Chondrocyte (in vitro differentiated cells): ENCODE measurements at regions not wholly inside any gene's neighbourhood (a gene's known extent, or its start where the extent isn't known, plus 50 kb on each side); places are given as distances from the start of the nearest gene placed in this dataset.

Experiments used
- DNase-seq: peaks from one replicate; pipeline ENCODE4 v3.0.0; 2021; ENCODE audit warnings: mixed read lengths, low spot score
- H3K27ac Mint-ChIP-seq: one replicate; pipeline ENCODE4 v1.8.0; 2021; ENCODE audit warnings: mild to moderate bottlenecking, moderate library complexity, mixed read lengths; ENCODE audit not compliant: unreplicated experiment
- H3K27me3 Mint-ChIP-seq: 2 replicates; pipeline ENCODE4 v1.8.0; 2021; ENCODE audit warnings: low read depth, mixed read lengths
- H3K36me3 Mint-ChIP-seq: 2 replicates; pipeline ENCODE4 v1.8.0; 2021; ENCODE audit warnings: low read depth, mixed read lengths
- H3K4me1 Mint-ChIP-seq: 2 replicates; pipeline ENCODE4 v1.8.0; 2021; ENCODE audit warnings: low read depth, mild to moderate bottlenecking, mixed read lengths
- H3K4me3 Mint-ChIP-seq: one replicate; pipeline ENCODE4 v1.8.0; 2021; ENCODE audit warnings: mild to moderate bottlenecking, moderate library complexity, mixed read lengths; ENCODE audit not compliant: unreplicated experiment
- H3K9me3 Mint-ChIP-seq: 2 replicates; pipeline ENCODE4 v1.8.0; 2021; ENCODE audit warnings: low read depth, mixed read lengths
- TF ChIP-seq, protein P1 (sequence below): fragments of 200-600 bp; sonication (generic); IDR thresholded peaks from 2 replicates; pipeline ENCODE4 v1.5.0; 2021; ENCODE audit warnings: antibody characterized with exemption, mild to moderate bottlenecking, moderate library complexity

GRCh38 chr5:53206562-53206961 is 97.0 kb upstream of the MOCS2 start:
- no peaks in the 10 kb centered on the region for H3K27me3 Mint-ChIP-seq
- H3K4me3 Mint-ChIP-seq = no peak overlapping the region
- H3K9me3 Mint-ChIP-seq = no peaks in the 10 kb centered on the region
- no peak for DNase-seq
- no peak overlapping the region for H3K27ac Mint-ChIP-seq
- H3K36me3 Mint-ChIP-seq = no peaks in the 10 kb centered on the region
- no peaks in the 10 kb centered on the region for H3K4me1 Mint-ChIP-seq
- TF ChIP-seq, protein P1, sequence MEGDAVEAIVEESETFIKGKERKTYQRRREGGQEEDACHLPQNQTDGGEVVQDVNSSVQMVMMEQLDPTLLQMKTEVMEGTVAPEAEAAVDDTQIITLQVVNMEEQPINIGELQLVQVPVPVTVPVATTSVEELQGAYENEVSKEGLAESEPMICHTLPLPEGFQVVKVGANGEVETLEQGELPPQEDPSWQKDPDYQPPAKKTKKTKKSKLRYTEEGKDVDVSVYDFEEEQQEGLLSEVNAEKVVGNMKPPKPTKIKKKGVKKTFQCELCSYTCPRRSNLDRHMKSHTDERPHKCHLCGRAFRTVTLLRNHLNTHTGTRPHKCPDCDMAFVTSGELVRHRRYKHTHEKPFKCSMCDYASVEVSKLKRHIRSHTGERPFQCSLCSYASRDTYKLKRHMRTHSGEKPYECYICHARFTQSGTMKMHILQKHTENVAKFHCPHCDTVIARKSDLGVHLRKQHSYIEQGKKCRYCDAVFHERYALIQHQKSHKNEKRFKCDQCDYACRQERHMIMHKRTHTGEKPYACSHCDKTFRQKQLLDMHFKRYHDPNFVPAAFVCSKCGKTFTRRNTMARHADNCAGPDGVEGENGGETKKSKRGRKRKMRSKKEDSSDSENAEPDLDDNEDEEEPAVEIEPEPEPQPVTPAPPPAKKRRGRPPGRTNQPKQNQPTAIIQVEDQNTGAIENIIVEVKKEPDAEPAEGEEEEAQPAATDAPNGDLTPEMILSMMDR = no peak

- Mint-ChIP-seq H3K9me3 (peaks cover 10% of the 10 kb centered on the region), H3K36me3 (no peaks in the 10 kb centered on the region), H3K27me3 (no peaks in the 10 kb centered on the region), H3K27ac (no peak overlapping the region), H3K4me1 (no peaks in the 10 kb centered on the region), H3K4me3 (no peak overlapping the region)
- DNase-seq = no peak
- TF ChIP-seq, protein P1 = no peak
These were observed 102.2 kb upstream of the MOCS2 start for GRCh38 chr5:53211799-53212198.

DNA sequence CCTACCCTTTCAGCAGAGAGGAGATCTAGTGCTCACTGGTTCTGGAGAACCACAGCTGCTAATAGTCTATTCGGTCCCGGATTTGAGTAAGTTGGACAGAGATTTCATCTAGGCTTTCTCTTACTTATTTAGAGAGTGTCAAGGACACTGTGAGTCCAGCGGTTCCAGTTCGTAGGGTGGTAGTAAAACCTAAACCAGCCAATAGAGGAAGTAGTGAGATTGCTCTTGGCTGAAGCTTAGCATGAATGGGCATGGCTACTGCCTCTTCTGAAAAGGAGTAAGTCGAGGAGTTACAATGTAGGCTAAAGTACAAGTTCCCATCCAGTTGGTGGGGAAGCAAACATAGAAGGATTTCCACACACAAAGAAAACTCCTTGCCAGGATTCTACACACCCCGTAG is 109.6 kb upstream of the MOCS2 start:
- H3K4me1 Mint-ChIP-seq = no peaks in the 10 kb centered on the region
- H3K36me3 Mint-ChIP-seq = no peaks in the 10 kb centered on the region
- peaks cover 25% of the 10 kb centered on the region for H3K9me3 Mint-ChIP-seq
- TF ChIP-seq, protein P1 = no peak
- no peak for DNase-seq
- no peak overlapping the region for H3K4me3 Mint-ChIP-seq
- no peaks in the 10 kb centered on the region for H3K27me3 Mint-ChIP-seq
- H3K27ac Mint-ChIP-seq = no peak overlapping the region

DNA sequence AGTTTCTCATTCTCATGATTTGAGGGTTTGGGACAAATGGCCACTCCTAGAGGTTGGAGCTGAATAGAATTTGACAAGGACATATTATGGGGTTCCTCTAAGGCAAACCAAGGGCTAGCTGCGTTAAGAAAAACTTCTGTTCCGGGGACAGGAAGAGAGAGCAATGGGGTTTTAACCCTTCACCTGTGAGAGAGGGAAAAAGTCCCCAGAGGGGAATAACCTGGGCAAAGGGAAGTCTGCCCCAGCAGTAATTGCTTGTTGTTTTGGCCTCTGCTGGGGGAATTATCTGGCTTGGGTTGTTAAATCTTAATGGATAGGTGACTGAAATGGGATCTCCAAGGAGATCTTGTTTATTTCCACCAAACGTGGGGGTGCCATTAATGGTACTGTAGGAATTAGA is 110.1 kb upstream of the MOCS2 start:
- Mint-ChIP-seq H3K4me1 (no peaks in the 10 kb centered on the region), H3K9me3 (peaks cover 25% of the 10 kb centered on the region), H3K36me3 (no peaks in the 10 kb centered on the region), H3K27ac (no peak overlapping the region), H3K27me3 (no peaks in the 10 kb centered on the region), H3K4me3 (no peak overlapping the region)
- TF ChIP-seq, protein P1 = no peak
- DNase-seq = no peak

- Mint-ChIP-seq H3K4me1 (no peaks in the 10 kb centered on the region), H3K27ac (no peak overlapping the region), H3K4me3 (no peak overlapping the region), H3K27me3 (no peaks in the 10 kb centered on the region), H3K9me3 (peaks cover 4% of the 10 kb centered on the region), H3K36me3 (no peaks in the 10 kb centered on the region)
- DNase-seq = no peak
- TF ChIP-seq, protein P1 = no peak
These were observed 124.3 kb upstream of the MOCS2 start for GRCh38 chr5:53233645-53234405.
